ENCODE measurements at regions not wholly inside any gene's neighbourhood (a gene's known extent, or its start where the extent isn't known, plus 50 kb on each side); places are given as distances from the start of the nearest gene placed in this dataset.

DNA sequence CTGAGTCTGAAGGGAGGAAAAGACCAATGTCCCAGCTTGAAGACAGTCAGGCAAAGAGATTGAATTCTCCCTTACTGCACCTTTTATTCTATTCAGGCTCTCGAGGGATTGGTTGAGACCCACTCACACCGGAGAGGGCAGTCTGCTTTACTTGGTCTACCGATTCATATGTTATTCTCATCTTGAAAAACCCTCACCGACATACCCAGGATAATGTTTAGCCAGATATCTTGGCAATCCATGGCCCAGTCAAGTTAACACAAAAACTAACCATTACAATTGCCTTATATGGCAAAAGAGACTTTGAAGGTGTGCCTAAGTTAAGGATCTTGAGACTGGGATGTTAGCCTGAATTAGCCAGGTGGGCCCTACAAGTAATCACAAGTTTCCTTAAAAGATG lies 53.8 kb upstream of the BET1 start:
- no peak overlapping the region for H3K9ac ChIP-seq (replicated peaks; ENCODE audit: extremely low read depth, insufficient read depth, low read length)
- no peaks in the 10 kb centered on the region for H3K36me3 ChIP-seq (ENCODE audit: control insufficient read depth in 2 of 2, extremely low read depth in 1 of 2, insufficient read depth in 2 of 2, low read length in 2 of 2)
- BruUV-seq (replicated peaks) = no TSS peak
- no peak overlapping the region for H3K27ac ChIP-seq (ENCODE audit: insufficient read depth, low read depth, low read length)
- no peaks in the 10 kb centered on the region for H3K4me1 ChIP-seq (ENCODE audit: control insufficient read depth, extremely low read depth, insufficient read depth, low read length)
- dilution Hi-C loops (cut with MboI; ENCODE audit: extremely low pct_ligation_motif_present, low sequenced_read_pairs) (no loop called here), intact Hi-C loops (cut with micrococcal nuclease) (no loop called here)
- no peaks in the 10 kb centered on the region for H3K9me1 ChIP-seq (replicated peaks; ENCODE audit: control insufficient read depth, extremely low read depth, insufficient read depth, low read length)
- TF ChIP-seq JUN (IDR thresholded peaks at IDR 0.05; ENCODE audit: borderline replicate concordance, insufficient read depth, insufficient read length, low read depth) (no peak), POLR2A (IDR thresholded peaks at IDR 0.05; ENCODE audit: low read depth, low read length) (no peak), MYC (IDR thresholded peaks at IDR 0.05; ENCODE audit: low read depth, low read length) (no peak), GATA2 (IDR thresholded peaks at IDR 0.05; ENCODE audit: insufficient read depth, insufficient read length, low read depth, low read length) (no peak), MAX (IDR thresholded peaks at IDR 0.05; ENCODE audit: insufficient read depth, insufficient read length) (no peak), POLR2AphosphoS5 (IDR thresholded peaks at IDR 0.05; ENCODE audit: insufficient read depth, low read depth, low read length) (no peak), EZH2 (IDR thresholded peaks at IDR 0.05; ENCODE audit: borderline replicate concordance, low read depth, low read length, severe bottlenecking) (no peak), FOS (IDR thresholded peaks at IDR 0.05; ENCODE audit: borderline replicate concordance, insufficient read depth, low read length) (no peak)
- TF ChIP-seq, protein P1, sequence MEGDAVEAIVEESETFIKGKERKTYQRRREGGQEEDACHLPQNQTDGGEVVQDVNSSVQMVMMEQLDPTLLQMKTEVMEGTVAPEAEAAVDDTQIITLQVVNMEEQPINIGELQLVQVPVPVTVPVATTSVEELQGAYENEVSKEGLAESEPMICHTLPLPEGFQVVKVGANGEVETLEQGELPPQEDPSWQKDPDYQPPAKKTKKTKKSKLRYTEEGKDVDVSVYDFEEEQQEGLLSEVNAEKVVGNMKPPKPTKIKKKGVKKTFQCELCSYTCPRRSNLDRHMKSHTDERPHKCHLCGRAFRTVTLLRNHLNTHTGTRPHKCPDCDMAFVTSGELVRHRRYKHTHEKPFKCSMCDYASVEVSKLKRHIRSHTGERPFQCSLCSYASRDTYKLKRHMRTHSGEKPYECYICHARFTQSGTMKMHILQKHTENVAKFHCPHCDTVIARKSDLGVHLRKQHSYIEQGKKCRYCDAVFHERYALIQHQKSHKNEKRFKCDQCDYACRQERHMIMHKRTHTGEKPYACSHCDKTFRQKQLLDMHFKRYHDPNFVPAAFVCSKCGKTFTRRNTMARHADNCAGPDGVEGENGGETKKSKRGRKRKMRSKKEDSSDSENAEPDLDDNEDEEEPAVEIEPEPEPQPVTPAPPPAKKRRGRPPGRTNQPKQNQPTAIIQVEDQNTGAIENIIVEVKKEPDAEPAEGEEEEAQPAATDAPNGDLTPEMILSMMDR (IDR thresholded peaks at IDR 0.05; ENCODE audit: extremely low read depth in 1 of 2, insufficient read depth in 1 of 2, low read depth in 1 of 2, low read length in 2 of 2) = no peak
- no peak overlapping the region for H2AFZ ChIP-seq (ENCODE audit: low read depth, low read length)
- H3K4me3 ChIP-seq (replicated peaks in 1 of 3; ENCODE audit: insufficient read depth in 1 of 3, low read depth in 1 of 3, low read length in 3 of 3) = no peak overlapping the region
- H3K27me3 ChIP-seq (ENCODE audit: control insufficient read depth in 2 of 2, insufficient read depth in 2 of 2, low read length in 2 of 2) = peaks cover 68 to 95% of the 10 kb centered on the region in 2 experiments
- ChIA-PET POLR2A (no interaction called here), CTCF (no interaction called here)
- no peak overlapping the region for H3K4me2 ChIP-seq (ENCODE audit: insufficient read depth, low read length)
- H3K9me3 ChIP-seq (replicated peaks; ENCODE audit: control insufficient read depth, insufficient read depth, low read length) = no peaks in the 10 kb centered on the region
- H4K20me1 ChIP-seq (replicated peaks; ENCODE audit: control insufficient read depth, extremely low read depth, insufficient read depth, low read length) = peaks cover 2% of the 10 kb centered on the region
- FAIRE-seq (no peak), DNase-seq (ENCODE audit: low read depth, low spot score) (no peak)
- H3K79me2 ChIP-seq (ENCODE audit: control insufficient read depth, insufficient read depth, low read length) = no peaks in the 10 kb centered on the region
